OCI-LY1 (cell line): ENCODE measurements at regions not wholly inside any gene's neighbourhood (a gene's known extent, or its start where the extent isn't known, plus 50 kb on each side); places are given as distances from the start of the nearest gene placed in this dataset.

Experiments used
- H2AFZ ChIP-seq: fragments of 200-600 bp; sonication (generic), shearing (Covaris generic); 2 replicates; pipeline ENCODE4 v1.6.0; 2014; ENCODE audit warnings: antibody characterized with exemption, mild to moderate bottlenecking, low read length
- H3F3A ChIP-seq: fragments of 200-600 bp; sonication (generic), shearing (Covaris generic); 2 replicates; pipeline ENCODE4 v1.6.0; 2014; ENCODE audit warnings: mild to moderate bottlenecking, antibody characterized with exemption, low read length, moderate library complexity; ENCODE audit not compliant: insufficient read depth
- H3K27ac ChIP-seq: fragments of 200-600 bp; sonication (generic); 2 replicates; pipeline ENCODE4 v1.5.1; 2014; ENCODE audit warnings: low read length, mixed run types, mild to moderate bottlenecking, low read depth; ENCODE audit not compliant: poor library complexity, severe bottlenecking
- H3K27me3 ChIP-seq: fragments of 200-600 bp; sonication (generic); 2 replicates; pipeline ENCODE4 v1.6.0; 2014; ENCODE audit warnings: antibody characterized with exemption, mild to moderate bottlenecking, low read length, moderate library complexity; ENCODE audit not compliant: insufficient read depth
- H3K36me3 ChIP-seq: fragments of 200-600 bp; sonication (generic); 2 replicates; pipeline ENCODE4 v1.6.1; 2014; ENCODE audit warnings: mild to moderate bottlenecking, antibody characterized with exemption, low read length, moderate library complexity, mixed read lengths; ENCODE audit not compliant: insufficient read depth
- H3K4me1 ChIP-seq: fragments of 200-600 bp; sonication (generic); 2 replicates; pipeline ENCODE4 v1.5.1; 2014; ENCODE audit warnings: mild to moderate bottlenecking, low read length, moderate library complexity; ENCODE audit not compliant: insufficient read depth, severe bottlenecking
- H3K4me2 ChIP-seq: fragments of 200-600 bp; sonication (generic), shearing (Covaris generic); 2 replicates; pipeline ENCODE4 v1.6.1; 2014; ENCODE audit warnings: low read length
- H3K4me3 ChIP-seq: fragments of 200-600 bp; sonication (generic); 2 replicates; pipeline ENCODE4 v1.5.1; 2014; ENCODE audit warnings: low read length, low read depth, mild to moderate bottlenecking, mixed read lengths; ENCODE audit not compliant: poor library complexity, severe bottlenecking
- H3K79me2 ChIP-seq: fragments of 200-600 bp; shearing (Covaris generic); 2 replicates; pipeline ENCODE4 v1.6.1; 2016; ENCODE audit warnings: mixed run types, low read length, mixed read lengths; ENCODE audit not compliant: insufficient read depth
- H3K9ac ChIP-seq: fragments of 200-600 bp; sonication (generic), shearing (Covaris generic); 2 replicates; pipeline ENCODE4 v1.6.1; 2014; ENCODE audit warnings: mild to moderate bottlenecking, low read length, mixed read lengths
- H3K9me2 ChIP-seq: fragments of 200-600 bp; sonication (generic), shearing (Covaris generic); 2 replicates; pipeline ENCODE4 v1.6.1; 2014; ENCODE audit warnings: low read depth, mild to moderate bottlenecking, low read length, mixed read lengths
- H3K9me3 ChIP-seq: fragments of 200-600 bp; shearing (Covaris generic); 2 replicates; pipeline ENCODE4 v1.6.1; 2014; ENCODE audit warnings: low read length, mixed read lengths
- H4K20me1 ChIP-seq: fragments of 200-600 bp; sonication (generic), shearing (Covaris generic); 2 replicates; pipeline ENCODE4 v1.6.0; 2016; ENCODE audit warnings: mild to moderate bottlenecking, low read length; ENCODE audit not compliant: insufficient read depth
- EZH2 ChIP-seq: fragments of 200-600 bp; sonication (generic), shearing (Covaris generic); IDR thresholded peaks from 2 replicates; pipeline ENCODE4 v1.8.0; 2017; ENCODE audit warnings: borderline replicate concordance, mixed run types, mild to moderate bottlenecking, antibody characterized with exemption, low read length, moderate library complexity, mixed read lengths
- TF ChIP-seq, protein P1 (sequence below): fragments of 200-600 bp; sonication (generic), shearing (Covaris generic); IDR thresholded peaks from 2 replicates; pipeline ENCODE4 v1.5.1; 2017; ENCODE audit warnings: mild to moderate bottlenecking, antibody characterized with exemption, low read length, moderate library complexity, mixed read lengths

DNA sequence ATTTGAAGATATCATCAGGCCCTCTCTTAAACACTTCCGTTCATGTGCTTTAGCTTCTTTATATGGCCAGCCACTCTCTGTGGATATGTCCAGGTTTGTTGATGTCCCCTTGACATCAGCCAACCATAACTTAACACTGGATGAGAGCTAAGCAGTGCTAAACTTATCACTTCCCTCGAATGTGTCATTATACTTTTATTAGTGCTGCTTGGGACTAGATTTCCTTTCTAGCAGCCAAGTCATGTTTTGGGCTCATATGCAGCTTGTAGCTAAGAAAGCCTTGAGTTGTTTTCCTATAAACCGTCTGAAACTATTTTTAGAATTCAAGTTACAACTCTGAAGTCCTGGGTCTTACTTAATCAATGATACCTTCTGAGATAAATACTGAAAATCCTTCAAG lies 144.8 kb upstream of the TNP1 start:
- H3K36me3 ChIP-seq: no peaks in the 10 kb centered on the region
- H2AFZ ChIP-seq: no peak overlapping the region
- H3K9me2 ChIP-seq: no peaks in the 10 kb centered on the region
- no peaks in the 10 kb centered on the region for H3F3A ChIP-seq
- H3K4me2 ChIP-seq: no peak overlapping the region
- no peaks in the 10 kb centered on the region for H3K79me2 ChIP-seq
- no peak for TF ChIP-seq EZH2
- TF ChIP-seq, protein P1, sequence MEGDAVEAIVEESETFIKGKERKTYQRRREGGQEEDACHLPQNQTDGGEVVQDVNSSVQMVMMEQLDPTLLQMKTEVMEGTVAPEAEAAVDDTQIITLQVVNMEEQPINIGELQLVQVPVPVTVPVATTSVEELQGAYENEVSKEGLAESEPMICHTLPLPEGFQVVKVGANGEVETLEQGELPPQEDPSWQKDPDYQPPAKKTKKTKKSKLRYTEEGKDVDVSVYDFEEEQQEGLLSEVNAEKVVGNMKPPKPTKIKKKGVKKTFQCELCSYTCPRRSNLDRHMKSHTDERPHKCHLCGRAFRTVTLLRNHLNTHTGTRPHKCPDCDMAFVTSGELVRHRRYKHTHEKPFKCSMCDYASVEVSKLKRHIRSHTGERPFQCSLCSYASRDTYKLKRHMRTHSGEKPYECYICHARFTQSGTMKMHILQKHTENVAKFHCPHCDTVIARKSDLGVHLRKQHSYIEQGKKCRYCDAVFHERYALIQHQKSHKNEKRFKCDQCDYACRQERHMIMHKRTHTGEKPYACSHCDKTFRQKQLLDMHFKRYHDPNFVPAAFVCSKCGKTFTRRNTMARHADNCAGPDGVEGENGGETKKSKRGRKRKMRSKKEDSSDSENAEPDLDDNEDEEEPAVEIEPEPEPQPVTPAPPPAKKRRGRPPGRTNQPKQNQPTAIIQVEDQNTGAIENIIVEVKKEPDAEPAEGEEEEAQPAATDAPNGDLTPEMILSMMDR: no peak
- no peaks in the 10 kb centered on the region for H3K9me3 ChIP-seq
- H3K4me3 ChIP-seq: no peak overlapping the region
- no peak overlapping the region for H3K27ac ChIP-seq
- H3K4me1 ChIP-seq: no peaks in the 10 kb centered on the region
- no peaks in the 10 kb centered on the region for H4K20me1 ChIP-seq
- H3K27me3 ChIP-seq: no peaks in the 10 kb centered on the region
- no peak overlapping the region for H3K9ac ChIP-seq

DNA sequence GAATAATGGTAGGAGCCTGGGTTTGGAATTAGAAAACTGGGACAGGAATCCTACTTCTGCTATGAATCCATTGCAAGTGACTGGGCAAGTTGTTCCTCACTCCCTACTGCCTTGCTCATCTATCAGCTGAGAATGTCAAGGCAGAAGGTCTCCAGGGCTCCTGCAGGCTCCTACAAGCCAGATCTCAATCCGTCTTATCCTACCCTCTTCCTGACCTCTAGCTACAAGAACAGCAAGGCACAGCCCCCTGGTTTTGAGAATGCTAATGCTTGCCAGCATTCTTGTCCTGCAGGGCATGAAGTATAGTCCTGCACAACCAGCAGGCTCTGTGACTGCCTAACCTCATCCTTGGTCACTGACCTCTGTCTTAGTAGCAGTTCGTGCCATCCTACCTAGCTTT lies 141.9 kb upstream of the TNP1 start:
- H3F3A ChIP-seq: no peaks in the 10 kb centered on the region
- no peak overlapping the region for H3K4me3 ChIP-seq
- no peaks in the 10 kb centered on the region for H3K9me2 ChIP-seq
- H2AFZ ChIP-seq: no peak overlapping the region
- no peak overlapping the region for H3K9ac ChIP-seq
- H3K27ac ChIP-seq: no peak overlapping the region
- H3K4me1 ChIP-seq: no peaks in the 10 kb centered on the region
- TF ChIP-seq EZH2: no peak
- TF ChIP-seq, protein P1: no peak
- H3K9me3 ChIP-seq: no peaks in the 10 kb centered on the region
- no peaks in the 10 kb centered on the region for H3K79me2 ChIP-seq
- H3K27me3 ChIP-seq: no peaks in the 10 kb centered on the region
- H3K4me2 ChIP-seq: no peak overlapping the region
- H3K36me3 ChIP-seq: no peaks in the 10 kb centered on the region
- no peaks in the 10 kb centered on the region for H4K20me1 ChIP-seq

DNA sequence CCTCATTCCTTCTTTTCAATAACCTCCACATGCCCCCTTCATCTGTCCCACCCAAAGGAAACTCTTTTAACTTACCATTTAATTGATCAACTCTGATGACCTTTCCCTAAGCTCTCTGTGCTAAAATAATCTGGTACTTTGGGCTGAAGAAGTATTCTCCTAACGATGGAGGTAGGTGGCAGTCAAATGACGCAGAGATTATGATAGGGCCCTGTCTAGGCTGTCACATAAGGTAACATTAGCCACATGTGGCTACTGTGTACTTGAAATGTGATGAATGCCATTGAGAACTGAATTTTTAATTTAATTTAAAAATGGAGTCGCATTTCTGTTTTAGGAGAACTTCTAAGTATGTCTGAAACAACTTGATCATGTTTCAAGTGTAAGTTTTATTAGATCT lies 140.5 kb upstream of the TNP1 start:
- Histone ChIP-seq H3K4me3 (no peak overlapping the region), H4K20me1 (no peaks in the 10 kb centered on the region), H3K9me3 (no peaks in the 10 kb centered on the region), H3K36me3 (no peaks in the 10 kb centered on the region), H3K4me2 (no peak overlapping the region), H3K9ac (no peak overlapping the region), H3K27me3 (no peaks in the 10 kb centered on the region), H3K27ac (no peak overlapping the region), H3K4me1 (no peaks in the 10 kb centered on the region), H2AFZ (no peak overlapping the region), H3K9me2 (no peaks in the 10 kb centered on the region), H3K79me2 (no peaks in the 10 kb centered on the region), H3F3A (no peaks in the 10 kb centered on the region)
- TF ChIP-seq, protein P1: no peak
- TF ChIP-seq EZH2: no peak
